T-cell (primary cell): ENCODE measurements at regions not wholly inside any gene's neighbourhood (a gene's known extent, or its start where the extent isn't known, plus 50 kb on each side); places are given as distances from the start of the nearest gene placed in this dataset.

Source experiments
- ATAC-seq, 4 experiments: fragments of 200-7000 bp in 3 of 4; fragments of 150-1000 bp in 1 of 4; cut with Tn5 transposase; replicated peaks in 1 of 4; 1 replicate in 3 of 4; 2 replicates in 1 of 4; pipeline ENCODE4 v1.10.0; 2021; ENCODE audit warnings: moderate library complexity in 3 of 4, mild to moderate bottlenecking in 2 of 4, moderate number of reproducible peaks in 1 of 4
- CTCF ChIA-PET, 2 donors: fragments of 300-600 bp; sonication (Branson Sonifier 250); formaldehyde crosslinking; loops; one replicate each; lab custom pipeline; 2022; ENCODE audit warnings: antibody characterized with exemption in 2 of 2; lab: Charles Lee
- POLR2A ChIA-PET, 2 donors: fragments of 300-600 bp; sonication (Branson Sonifier 250); formaldehyde crosslinking; loops; one replicate each; lab custom pipeline; 2022; ENCODE audit warnings: antibody characterized with exemption in 2 of 2; lab: Charles Lee
- DNase-seq, 35 experiments: peaks; one replicate each; pipeline versions ENCODE4 v3.0.0 to v3.0.0-alpha.2; 2013 to 2023
- H3K27ac ChIP-seq: one replicate; pipeline ENCODE4 v1.5.1; 2013; ENCODE audit warnings: low read length
- H3K27me3 ChIP-seq, 2 experiments: replicated peaks in 1 of 2; 1 replicate in 1 of 2; 2 replicates in 1 of 2; pipeline versions ENCODE4 v1.6.1 to v1.7.0; 2013; ENCODE audit warnings: low read length in 1 of 2, mixed read lengths in 1 of 2; ENCODE audit not compliant: control insufficient read depth in 2 of 2, insufficient read depth in 2 of 2; ENCODE audit errors: extremely low read depth in 1 of 2
- H3K36me3 ChIP-seq, 2 donors: 1 replicate in 1 of 2; 2 replicates in 1 of 2; pipeline versions ENCODE4 v1.6.1 to v1.7.0; 2013; ENCODE audit warnings: low read length in 1 of 2; ENCODE audit not compliant: control insufficient read depth in 2 of 2, insufficient read depth in 1 of 2; ENCODE audit errors: extremely low read depth in 1 of 2
- H3K4me1 ChIP-seq, 2 experiments: 1 replicate in 1 of 2; 2 replicates in 1 of 2; pipeline versions ENCODE4 v1.6.1 to v1.7.0; 2013; ENCODE audit warnings: low read length in 2 of 2, mixed read lengths in 1 of 2; ENCODE audit not compliant: insufficient read depth in 2 of 2, control insufficient read depth in 1 of 2; ENCODE audit errors: extremely low read depth in 1 of 2
- H3K4me3 ChIP-seq, 2 donors: 1 replicate in 1 of 2; 2 replicates in 1 of 2; pipeline versions ENCODE4 v1.5.1 to v1.7.0; 2013; ENCODE audit warnings: mild to moderate bottlenecking in 2 of 2, low read length in 1 of 2, moderate library complexity in 1 of 2; ENCODE audit not compliant: control insufficient read depth in 1 of 2; ENCODE audit errors: extremely low read depth in 1 of 2
- H3K9me3 ChIP-seq: 2 replicates; pipeline ENCODE4 v1.7.0; 2013
- H3K27ac Mint-ChIP-seq, 2 donors: one replicate each; pipeline ENCODE4 v1.8.0; 2020 to 2021; ENCODE audit warnings: mild to moderate bottlenecking in 2 of 2, mixed read lengths in 2 of 2
- H3K27me3 Mint-ChIP-seq, 2 donors: one replicate each; pipeline ENCODE4 v1.8.0; 2021 to 2022; ENCODE audit warnings: mixed read lengths in 2 of 2
- H3K36me3 Mint-ChIP-seq: one replicate; pipeline ENCODE4 v1.8.0; 2021; ENCODE audit warnings: mixed read lengths
- H3K4me1 Mint-ChIP-seq, 3 donors: one replicate each; pipeline ENCODE4 v1.8.0; 2020 to 2022; ENCODE audit warnings: mixed read lengths in 3 of 3, mild to moderate bottlenecking in 1 of 3
- H3K4me3 Mint-ChIP-seq, 3 donors: one replicate each; pipeline ENCODE4 v1.8.0; 2020 to 2022; ENCODE audit warnings: mild to moderate bottlenecking in 3 of 3, mixed read lengths in 3 of 3, moderate library complexity in 3 of 3
- H3K9me3 Mint-ChIP-seq, 3 donors: one replicate each; pipeline ENCODE4 v1.8.0; 2020 to 2022; ENCODE audit warnings: mixed read lengths in 3 of 3
- WGBS: methylation state at CpG from one replicate; pipeline ENCODE4 v1.1.5; 2013; ENCODE audit warnings: missing lambda C conversion rate; ENCODE audit not compliant: insufficient coverage; 5-methylcytosine and 5-hydroxymethylcytosine counted together

DNA sequence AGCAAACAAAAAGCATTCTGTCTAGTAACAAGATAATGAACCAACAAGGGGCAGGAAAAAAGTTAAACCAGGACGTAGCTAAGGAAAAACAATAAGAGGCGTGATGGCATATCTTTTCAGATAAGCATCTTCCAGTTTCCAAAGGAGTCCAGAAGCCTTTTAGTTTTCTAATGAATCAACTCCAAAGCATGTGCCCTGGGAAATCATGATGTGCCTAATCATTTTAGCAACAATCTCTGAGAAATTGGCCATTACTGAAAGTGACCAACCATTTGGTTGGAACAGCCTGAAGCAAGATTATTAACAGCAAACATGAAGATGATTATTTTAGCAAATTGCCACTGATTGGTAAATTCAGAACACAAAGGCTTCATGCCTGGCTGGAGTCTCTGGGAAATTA, 440.9 kb upstream of the MAF start:
- Histone ChIP-seq H3K4me3 (no peak overlapping the region), H3K4me1 (no peaks in the 10 kb centered on the region), H3K36me3 (no peaks in the 10 kb centered on the region), H3K27ac (no peak overlapping the region), H3K9me3 (no peaks in the 10 kb centered on the region), H3K27me3 (no peaks in the 10 kb centered on the region)
- Mint-ChIP-seq H3K27ac (no peak overlapping the region), H3K4me3 (no peak overlapping the region), H3K36me3 (no peaks in the 10 kb centered on the region), H3K4me1 (no peaks in the 10 kb centered on the region), H3K27me3 (peaks cover 13 to 17% of the 10 kb centered on the region in 2 donors), H3K9me3 (peaks cover 0 to 3% (median 0%) of the 10 kb centered on the region in 3 donors)
- 100% methylated on average over 1 of the region's 2 CpGs for WGBS
- DNase-seq (no peak), ATAC-seq (no peak)
- POLR2A ChIA-PET: no interaction called here
- CTCF ChIA-PET: no interaction called here

DNA sequence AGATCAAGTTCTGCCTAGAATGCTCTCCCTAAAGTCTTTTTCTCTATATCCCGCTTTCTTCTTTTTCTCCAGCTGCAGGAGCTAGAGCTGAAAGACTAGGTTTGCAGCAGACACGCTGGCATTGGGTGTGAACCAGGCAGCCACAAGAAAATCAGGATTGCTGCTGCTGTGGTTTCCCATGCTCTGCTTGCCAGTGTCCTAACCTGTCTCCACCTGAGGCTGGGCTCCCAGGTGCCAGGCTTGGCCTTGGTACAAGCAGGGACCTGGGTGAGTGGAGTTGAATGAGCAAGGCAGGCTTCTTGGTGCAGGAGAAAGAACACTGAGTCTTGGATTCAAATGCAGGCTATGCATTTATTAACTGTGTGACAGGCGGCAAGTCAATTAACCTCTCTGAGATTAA, 440.3 kb upstream of the MAF start:
- ATAC-seq: no peak
- no peak overlapping the region for H3K4me3 ChIP-seq
- no peak for DNase-seq
- ChIA-PET POLR2A (no interaction called here), CTCF (no interaction called here)
- H3K4me1 ChIP-seq: no peaks in the 10 kb centered on the region
- Mint-ChIP-seq H3K4me1 (no peaks in the 10 kb centered on the region), H3K36me3 (no peaks in the 10 kb centered on the region), H3K27me3 (peaks cover 14 to 21% of the 10 kb centered on the region in 2 donors), H3K9me3 (peaks cover 0 to 3% (median 0%) of the 10 kb centered on the region in 3 donors), H3K27ac (no peak overlapping the region), H3K4me3 (no peak overlapping the region)
- no peaks in the 10 kb centered on the region for H3K36me3 ChIP-seq
- H3K9me3 ChIP-seq: no peaks in the 10 kb centered on the region
- H3K27me3 ChIP-seq: no peaks in the 10 kb centered on the region
- 100% methylated on average over 2 of the region's 3 CpGs for WGBS
- H3K27ac ChIP-seq: no peak overlapping the region

GRCh38 chr16:80040413-80040812, 439.9 kb upstream of the MAF start:
- no peaks in the 10 kb centered on the region for H3K9me3 ChIP-seq
- POLR2A ChIA-PET: no interaction called here
- DNase-seq: no peak
- no peaks in the 10 kb centered on the region for H3K4me1 ChIP-seq
- Mint-ChIP-seq H3K27me3 (peaks cover 14 to 19% of the 10 kb centered on the region in 2 donors), H3K4me3 (no peak overlapping the region), H3K27ac (no peak overlapping the region), H3K36me3 (no peaks in the 10 kb centered on the region), H3K4me1 (no peaks in the 10 kb centered on the region), H3K9me3 (peaks cover 0 to 3% (median 0%) of the 10 kb centered on the region in 3 donors)
- no peaks in the 10 kb centered on the region for H3K36me3 ChIP-seq
- H3K4me3 ChIP-seq: no peak overlapping the region
- H3K27me3 ChIP-seq: no peaks in the 10 kb centered on the region
- no peak overlapping the region for H3K27ac ChIP-seq
- CTCF ChIA-PET: no interaction called here
- ATAC-seq: no peak

DNA sequence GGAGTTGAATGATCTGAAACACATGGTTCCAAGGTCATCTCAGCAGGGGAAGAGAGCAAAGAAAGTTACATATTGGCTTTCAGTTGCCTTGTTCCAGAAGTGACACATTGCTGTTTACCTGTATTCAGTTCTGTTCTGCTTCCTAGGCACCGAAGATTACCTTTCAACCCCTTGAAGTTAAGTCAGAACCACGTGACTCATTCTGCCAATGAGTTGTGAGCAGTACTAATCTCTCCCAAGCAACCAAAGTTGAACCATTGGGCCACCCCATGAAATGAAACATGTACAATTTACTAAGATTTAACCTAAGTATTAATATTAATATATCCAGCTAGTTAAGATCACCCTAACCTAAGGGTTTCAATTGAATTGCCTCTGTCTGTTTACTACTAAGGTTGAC, 439.2 kb upstream of the MAF start:
- Mint-ChIP-seq H3K4me3 (no peak overlapping the region), H3K27me3 (peaks cover 14 to 19% of the 10 kb centered on the region in 2 donors), H3K4me1 (no peaks in the 10 kb centered on the region), H3K9me3 (peaks cover 0 to 3% (median 0%) of the 10 kb centered on the region in 3 donors), H3K27ac (no peak overlapping the region), H3K36me3 (no peaks in the 10 kb centered on the region)
- DNase-seq (no peak), ATAC-seq (no peak)
- Histone ChIP-seq H3K36me3 (no peaks in the 10 kb centered on the region), H3K27me3 (no peaks in the 10 kb centered on the region), H3K27ac (no peak overlapping the region), H3K4me3 (no peak overlapping the region), H3K9me3 (no peaks in the 10 kb centered on the region), H3K4me1 (no peaks in the 10 kb centered on the region)
- 100% methylated on average over 1 of the region's 2 CpGs for WGBS
- CTCF ChIA-PET: no interaction called here
- POLR2A ChIA-PET: no interaction called here

DNA sequence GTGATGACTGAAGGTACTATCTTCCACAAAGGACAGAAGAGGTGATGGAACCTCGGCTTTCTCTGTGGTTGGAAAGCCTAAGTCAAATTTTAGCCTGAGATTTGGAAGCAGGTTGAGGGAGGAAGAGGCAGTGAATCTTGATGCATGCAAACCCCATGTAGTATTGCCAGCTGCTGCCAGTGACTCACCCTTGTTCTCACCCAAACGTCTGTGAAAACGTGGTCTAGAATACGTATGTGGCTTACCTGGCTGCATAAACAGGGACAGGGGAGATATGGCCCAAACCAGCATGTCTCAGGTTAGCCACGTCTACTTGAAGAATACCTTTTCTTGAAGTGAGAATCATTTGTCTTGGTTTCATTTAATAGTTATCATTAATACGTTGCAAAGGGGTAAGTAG, 438.0 kb upstream of the MAF start:
- H3K36me3 Mint-ChIP-seq: no peaks in the 10 kb centered on the region
- H3K27ac Mint-ChIP-seq: no peak overlapping the region
- peaks cover 2 to 7% (median 7%) of the 10 kb centered on the region in 3 donors for H3K9me3 Mint-ChIP-seq
- H3K9me3 ChIP-seq: no peaks in the 10 kb centered on the region
- H3K4me1 ChIP-seq: no peaks in the 10 kb centered on the region
- no peak overlapping the region for H3K27ac ChIP-seq
- ATAC-seq (no peak), DNase-seq (no peak)
- no peaks in the 10 kb centered on the region for H3K27me3 ChIP-seq
- WGBS: 82% methylated on average over 2 of the region's 6 CpGs
- H3K4me3 ChIP-seq: no peak overlapping the region
- POLR2A ChIA-PET: no interaction called here
- CTCF ChIA-PET: no interaction called here
- no peaks in the 10 kb centered on the region for H3K4me1 Mint-ChIP-seq
- H3K4me3 Mint-ChIP-seq: no peak overlapping the region
- no peaks in the 10 kb centered on the region for H3K36me3 ChIP-seq
- peaks cover 12 to 15% of the 10 kb centered on the region in 2 donors for H3K27me3 Mint-ChIP-seq

DNA sequence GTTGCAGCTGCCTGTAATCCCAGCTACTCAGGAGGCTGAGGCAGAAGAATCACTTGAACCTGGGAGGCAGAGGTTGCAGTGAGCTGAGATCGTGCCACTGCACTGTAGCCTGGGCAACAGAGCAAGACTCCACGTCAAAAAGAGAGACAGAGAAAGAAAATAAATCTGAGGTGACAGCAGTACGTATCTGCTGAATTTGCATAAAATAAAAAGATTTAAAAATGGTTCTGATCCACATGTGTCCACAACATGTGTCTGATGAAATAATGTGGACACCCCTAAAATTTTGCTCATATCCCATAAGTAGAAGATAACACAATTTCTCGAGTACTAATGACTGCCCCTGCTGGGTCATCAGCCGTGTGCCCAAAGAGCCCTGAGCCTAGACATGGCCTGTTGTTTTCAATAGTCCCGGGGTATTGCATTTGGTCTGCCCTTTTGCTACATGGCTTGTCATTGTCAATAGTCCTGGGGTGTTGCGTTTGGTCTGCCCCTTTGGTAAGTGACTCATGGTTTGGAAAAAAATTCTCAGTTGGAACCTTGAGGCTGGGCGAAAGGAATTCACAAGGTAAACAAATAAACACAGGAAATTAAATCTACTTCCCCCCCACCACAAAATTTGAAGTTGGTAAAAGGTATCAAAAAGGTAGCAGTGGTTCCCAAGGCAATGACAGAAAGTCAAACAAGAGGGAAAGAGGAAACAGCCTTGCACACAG, 434.6 kb upstream of the MAF start:
- Histone ChIP-seq H3K36me3 (no peaks in the 10 kb centered on the region), H3K27ac (no peak overlapping the region), H3K4me1 (no peaks in the 10 kb centered on the region), H3K9me3 (no peaks in the 10 kb centered on the region), H3K27me3 (no peaks in the 10 kb centered on the region), H3K4me3 (no peak overlapping the region)
- no peak overlapping the region for H3K4me3 Mint-ChIP-seq
- ATAC-seq (no peak), DNase-seq (no peak)
- no peak overlapping the region for H3K27ac Mint-ChIP-seq
- CTCF ChIA-PET: no interaction called here
- peaks cover 2 to 4% of the 10 kb centered on the region in 2 donors for H3K27me3 Mint-ChIP-seq
- no peaks in the 10 kb centered on the region for H3K4me1 Mint-ChIP-seq
- 66% methylated on average over 4 of the region's 8 CpGs for WGBS
- POLR2A ChIA-PET: no interaction called here
- no peaks in the 10 kb centered on the region for H3K36me3 Mint-ChIP-seq
- peaks cover 2 to 11% (median 4%) of the 10 kb centered on the region in 3 donors for H3K9me3 Mint-ChIP-seq

DNA sequence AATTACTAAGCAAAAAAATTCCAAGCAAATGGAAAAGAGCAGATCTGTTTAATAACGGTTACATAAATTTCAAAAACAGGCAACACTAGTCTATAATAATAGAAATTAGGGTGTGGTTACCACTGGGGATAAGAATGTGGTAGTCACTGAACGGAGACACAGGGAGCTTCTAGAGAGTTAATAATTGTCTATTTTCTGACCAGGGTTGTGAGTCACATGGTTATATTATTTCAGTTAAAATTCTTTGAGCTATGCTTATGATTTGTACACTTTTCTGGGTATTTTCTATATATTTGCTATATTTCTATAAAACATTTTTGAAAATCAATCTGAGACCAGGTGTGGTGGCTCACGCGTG, 433.9 kb upstream of the MAF start:
- no peak for DNase-seq
- H3K9me3 Mint-ChIP-seq: peaks cover 2 to 11% (median 4%) of the 10 kb centered on the region in 3 donors
- no peaks in the 10 kb centered on the region for H3K4me1 ChIP-seq
- no peak for ATAC-seq
- H3K4me3 ChIP-seq: no peak overlapping the region
- no peak overlapping the region for H3K4me3 Mint-ChIP-seq
- CTCF ChIA-PET: no interaction called here
- no peak overlapping the region for H3K27ac Mint-ChIP-seq
- H3K27ac ChIP-seq: no peak overlapping the region
- no peaks in the 10 kb centered on the region for H3K9me3 ChIP-seq
- no CpG with 5 or more reads among the region's 4 CpGs for WGBS
- H3K4me1 Mint-ChIP-seq: no peaks in the 10 kb centered on the region
- no peaks in the 10 kb centered on the region for H3K36me3 ChIP-seq
- POLR2A ChIA-PET: no interaction called here
- no peaks in the 10 kb centered on the region for H3K27me3 ChIP-seq
- no peaks in the 10 kb centered on the region for H3K36me3 Mint-ChIP-seq
- H3K27me3 Mint-ChIP-seq: peaks cover 2 to 4% of the 10 kb centered on the region in 2 donors
